OCI-LY1 (cell line): ENCODE measurements at regions not wholly inside any gene's neighbourhood (a gene's known extent, or its start where the extent isn't known, plus 50 kb on each side); places are given as distances from the start of the nearest gene placed in this dataset.

Experiments
- H2AFZ ChIP-seq: fragments of 200-600 bp; sonication (generic), shearing (Covaris generic); 2 replicates; pipeline ENCODE4 v1.6.0; 2014; ENCODE audit warnings: antibody characterized with exemption, mild to moderate bottlenecking, low read length
- H3F3A ChIP-seq: fragments of 200-600 bp; sonication (generic), shearing (Covaris generic); 2 replicates; pipeline ENCODE4 v1.6.0; 2014; ENCODE audit warnings: mild to moderate bottlenecking, antibody characterized with exemption, low read length, moderate library complexity; ENCODE audit not compliant: insufficient read depth
- H3K27ac ChIP-seq: fragments of 200-600 bp; sonication (generic); 2 replicates; pipeline ENCODE4 v1.5.1; 2014; ENCODE audit warnings: low read length, mixed run types, mild to moderate bottlenecking, low read depth; ENCODE audit not compliant: poor library complexity, severe bottlenecking
- H3K27me3 ChIP-seq: fragments of 200-600 bp; sonication (generic); 2 replicates; pipeline ENCODE4 v1.6.0; 2014; ENCODE audit warnings: antibody characterized with exemption, mild to moderate bottlenecking, low read length, moderate library complexity; ENCODE audit not compliant: insufficient read depth
- H3K36me3 ChIP-seq: fragments of 200-600 bp; sonication (generic); 2 replicates; pipeline ENCODE4 v1.6.1; 2014; ENCODE audit warnings: mild to moderate bottlenecking, antibody characterized with exemption, low read length, moderate library complexity, mixed read lengths; ENCODE audit not compliant: insufficient read depth
- H3K4me1 ChIP-seq: fragments of 200-600 bp; sonication (generic); 2 replicates; pipeline ENCODE4 v1.5.1; 2014; ENCODE audit warnings: mild to moderate bottlenecking, low read length, moderate library complexity; ENCODE audit not compliant: insufficient read depth, severe bottlenecking
- H3K4me2 ChIP-seq: fragments of 200-600 bp; sonication (generic), shearing (Covaris generic); 2 replicates; pipeline ENCODE4 v1.6.1; 2014; ENCODE audit warnings: low read length
- H3K4me3 ChIP-seq: fragments of 200-600 bp; sonication (generic); 2 replicates; pipeline ENCODE4 v1.5.1; 2014; ENCODE audit warnings: low read length, low read depth, mild to moderate bottlenecking, mixed read lengths; ENCODE audit not compliant: poor library complexity, severe bottlenecking
- H3K79me2 ChIP-seq: fragments of 200-600 bp; shearing (Covaris generic); 2 replicates; pipeline ENCODE4 v1.6.1; 2016; ENCODE audit warnings: mixed run types, low read length, mixed read lengths; ENCODE audit not compliant: insufficient read depth
- H3K9ac ChIP-seq: fragments of 200-600 bp; sonication (generic), shearing (Covaris generic); 2 replicates; pipeline ENCODE4 v1.6.1; 2014; ENCODE audit warnings: mild to moderate bottlenecking, low read length, mixed read lengths
- H3K9me2 ChIP-seq: fragments of 200-600 bp; sonication (generic), shearing (Covaris generic); 2 replicates; pipeline ENCODE4 v1.6.1; 2014; ENCODE audit warnings: low read depth, mild to moderate bottlenecking, low read length, mixed read lengths
- H3K9me3 ChIP-seq: fragments of 200-600 bp; shearing (Covaris generic); 2 replicates; pipeline ENCODE4 v1.6.1; 2014; ENCODE audit warnings: low read length, mixed read lengths
- H4K20me1 ChIP-seq: fragments of 200-600 bp; sonication (generic), shearing (Covaris generic); 2 replicates; pipeline ENCODE4 v1.6.0; 2016; ENCODE audit warnings: mild to moderate bottlenecking, low read length; ENCODE audit not compliant: insufficient read depth
- EZH2 ChIP-seq: fragments of 200-600 bp; sonication (generic), shearing (Covaris generic); IDR thresholded peaks from 2 replicates; pipeline ENCODE4 v1.8.0; 2017; ENCODE audit warnings: borderline replicate concordance, mixed run types, mild to moderate bottlenecking, antibody characterized with exemption, low read length, moderate library complexity, mixed read lengths
- TF ChIP-seq, protein P1 (sequence below): fragments of 200-600 bp; sonication (generic), shearing (Covaris generic); IDR thresholded peaks from 2 replicates; pipeline ENCODE4 v1.5.1; 2017; ENCODE audit warnings: mild to moderate bottlenecking, antibody characterized with exemption, low read length, moderate library complexity, mixed read lengths

- Histone ChIP-seq H4K20me1 (no peaks in the 10 kb centered on the region), H2AFZ (no peak overlapping the region), H3K79me2 (no peaks in the 10 kb centered on the region), H3K4me1 (no peaks in the 10 kb centered on the region), H3K9me3 (no peaks in the 10 kb centered on the region), H3K36me3 (no peaks in the 10 kb centered on the region), H3K4me2 (no peak overlapping the region), H3K9me2 (no peaks in the 10 kb centered on the region), H3K4me3 (no peak overlapping the region), H3K27ac (no peak overlapping the region), H3K27me3 (no peaks in the 10 kb centered on the region), H3K9ac (no peak overlapping the region), H3F3A (no peaks in the 10 kb centered on the region)
- TF ChIP-seq EZH2, result no peak
- TF ChIP-seq, protein P1, sequence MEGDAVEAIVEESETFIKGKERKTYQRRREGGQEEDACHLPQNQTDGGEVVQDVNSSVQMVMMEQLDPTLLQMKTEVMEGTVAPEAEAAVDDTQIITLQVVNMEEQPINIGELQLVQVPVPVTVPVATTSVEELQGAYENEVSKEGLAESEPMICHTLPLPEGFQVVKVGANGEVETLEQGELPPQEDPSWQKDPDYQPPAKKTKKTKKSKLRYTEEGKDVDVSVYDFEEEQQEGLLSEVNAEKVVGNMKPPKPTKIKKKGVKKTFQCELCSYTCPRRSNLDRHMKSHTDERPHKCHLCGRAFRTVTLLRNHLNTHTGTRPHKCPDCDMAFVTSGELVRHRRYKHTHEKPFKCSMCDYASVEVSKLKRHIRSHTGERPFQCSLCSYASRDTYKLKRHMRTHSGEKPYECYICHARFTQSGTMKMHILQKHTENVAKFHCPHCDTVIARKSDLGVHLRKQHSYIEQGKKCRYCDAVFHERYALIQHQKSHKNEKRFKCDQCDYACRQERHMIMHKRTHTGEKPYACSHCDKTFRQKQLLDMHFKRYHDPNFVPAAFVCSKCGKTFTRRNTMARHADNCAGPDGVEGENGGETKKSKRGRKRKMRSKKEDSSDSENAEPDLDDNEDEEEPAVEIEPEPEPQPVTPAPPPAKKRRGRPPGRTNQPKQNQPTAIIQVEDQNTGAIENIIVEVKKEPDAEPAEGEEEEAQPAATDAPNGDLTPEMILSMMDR, result no peak
Observed at GRCh38 chr2:23273786-23274185, 111.2 kb upstream of the KLHL29 start.

- Histone ChIP-seq H3F3A (no peaks in the 10 kb centered on the region), H3K9me3 (no peaks in the 10 kb centered on the region), H4K20me1 (no peaks in the 10 kb centered on the region), H3K9me2 (no peaks in the 10 kb centered on the region), H3K4me3 (no peak overlapping the region), H3K4me2 (no peak overlapping the region), H2AFZ (no peak overlapping the region), H3K79me2 (no peaks in the 10 kb centered on the region), H3K36me3 (no peaks in the 10 kb centered on the region), H3K4me1 (no peaks in the 10 kb centered on the region), H3K27me3 (no peaks in the 10 kb centered on the region), H3K27ac (no peak overlapping the region), H3K9ac (no peak overlapping the region)
- no peak for TF ChIP-seq EZH2
- TF ChIP-seq, protein P1, result no peak
Observed at GRCh38 chr2:23280401-23280800, 104.6 kb upstream of the KLHL29 start.

- no peaks in the 10 kb centered on the region for H3F3A ChIP-seq
- H3K27me3 ChIP-seq, result no peaks in the 10 kb centered on the region
- no peak overlapping the region for H3K4me2 ChIP-seq
Observed at GRCh38 chr2:23283653-23284052, 101.3 kb upstream of the KLHL29 start.

More at GRCh38 chr2:23283653-23284052, 101.3 kb upstream of the KLHL29 start:
- Histone ChIP-seq H3K9me2 (no peaks in the 10 kb centered on the region), H2AFZ (no peak overlapping the region), H3K27ac (no peak overlapping the region), H4K20me1 (no peaks in the 10 kb centered on the region), H3K4me1 (no peaks in the 10 kb centered on the region), H3K9ac (no peak overlapping the region), H3K79me2 (no peaks in the 10 kb centered on the region), H3K9me3 (no peaks in the 10 kb centered on the region), H3K4me3 (no peak overlapping the region), H3K36me3 (no peaks in the 10 kb centered on the region)
- TF ChIP-seq, protein P1, result no peak
- TF ChIP-seq EZH2, result no peak
